ENCODE measurements at regions not wholly inside any gene's neighbourhood (a gene's known extent, or its start where the extent isn't known, plus 50 kb on each side); places are given as distances from the start of the nearest gene placed in this dataset.

- FAIRE-seq (no peak), DNase-seq (ENCODE audit: extremely low spot score, insufficient read length, low read depth) (no peak)
Measured at GRCh38 chr12:78732481-78732880, 132.1 kb upstream of the SYT1 start.

GRCh38 chr12:78739653-78740052, 124.9 kb upstream of the SYT1 start:
- no peak for DNase-seq (ENCODE audit: extremely low spot score, insufficient read length, low read depth)
- FAIRE-seq: no peak

GRCh38 chr12:78746001-78746400, 118.6 kb upstream of the SYT1 start:
- FAIRE-seq (no peak), DNase-seq (ENCODE audit: extremely low spot score, insufficient read length, low read depth) (no peak)

DNA sequence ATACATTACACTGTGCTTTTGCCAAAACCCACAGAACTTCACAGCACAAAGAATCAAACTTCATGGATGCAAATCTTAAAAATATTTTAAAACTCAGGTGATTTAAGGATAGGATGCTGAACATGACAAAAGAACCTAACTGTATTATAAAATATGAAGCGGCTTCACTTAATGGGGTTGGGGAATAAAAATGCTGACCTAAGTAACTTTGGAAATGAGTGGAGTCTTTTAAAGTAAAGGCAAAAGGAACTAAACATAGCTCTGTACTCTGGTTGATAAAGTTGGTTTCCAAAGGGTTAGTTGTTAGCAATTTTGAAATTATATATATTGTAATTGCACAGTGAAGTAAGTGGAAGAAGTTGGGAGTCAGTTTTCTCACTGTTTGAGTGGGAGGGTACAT, 111.5 kb upstream of the SYT1 start:
- DNase-seq (ENCODE audit: extremely low spot score, insufficient read length, low read depth) (no peak), FAIRE-seq (no peak)

DNA sequence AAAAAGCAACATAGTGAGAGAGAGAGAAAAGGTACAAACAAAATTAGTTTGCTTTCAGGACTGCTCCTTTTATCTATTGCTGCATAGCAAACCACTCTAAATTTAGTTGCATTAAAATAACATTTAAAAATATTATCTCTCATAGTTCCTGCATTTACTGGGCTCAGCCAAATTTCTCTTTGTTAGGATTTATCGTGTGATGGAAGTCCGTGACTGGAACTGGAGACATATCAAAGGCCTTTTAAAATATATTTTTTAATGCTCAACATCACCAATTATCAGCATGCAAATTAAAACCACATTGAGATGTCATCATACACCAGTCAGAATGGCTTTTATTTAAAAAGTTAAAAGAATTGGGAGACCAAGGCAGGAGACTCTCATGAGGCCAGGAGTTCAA, 107.6 kb upstream of the SYT1 start:
- no peak for FAIRE-seq
- DNase-seq (ENCODE audit: extremely low spot score, insufficient read length, low read depth): no peak

DNA sequence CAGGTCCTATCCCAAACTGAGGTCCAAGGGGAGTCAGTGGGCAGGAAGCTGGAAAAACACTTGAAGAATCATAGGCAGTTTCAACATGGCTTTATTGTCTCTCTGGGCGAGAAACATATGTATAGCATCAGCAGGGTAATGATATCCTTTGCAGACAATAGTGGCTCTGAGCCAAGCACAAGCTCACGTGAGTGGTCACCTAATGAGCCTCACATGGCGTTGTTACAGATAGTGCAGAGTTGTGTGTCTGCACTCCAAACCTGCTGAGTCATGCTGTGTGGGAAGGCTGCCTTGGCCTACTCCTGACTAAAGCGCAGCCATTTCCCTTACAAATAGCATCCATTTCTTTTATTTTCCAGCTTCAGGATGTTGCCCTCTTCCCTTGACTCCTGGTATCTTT, 105.2 kb upstream of the SYT1 start:
- DNase-seq (ENCODE audit: extremely low spot score, insufficient read length, low read depth) (no peak), FAIRE-seq (no peak)

DNA sequence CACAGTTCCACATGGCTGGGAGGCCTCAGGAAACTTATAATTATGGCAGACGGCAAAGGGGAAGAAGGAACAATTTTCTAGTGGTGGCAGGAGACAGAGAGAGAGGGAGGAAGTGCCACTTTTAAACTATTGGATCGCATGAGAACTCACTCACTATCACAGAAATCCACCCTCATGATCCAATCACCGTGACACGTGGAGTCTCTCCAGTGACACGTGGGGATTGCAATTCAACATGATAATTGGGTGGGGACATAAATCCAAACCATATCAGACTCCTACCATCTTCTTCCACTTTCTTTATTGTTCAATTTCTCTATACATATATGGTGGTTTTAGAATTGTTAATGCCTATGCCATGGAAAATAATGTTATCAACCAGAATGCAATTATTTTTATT, 103.7 kb upstream of the SYT1 start:
- DNase-seq (ENCODE audit: extremely low spot score, insufficient read length, low read depth) (no peak), FAIRE-seq (no peak)

- no peak for FAIRE-seq
- DNase-seq (ENCODE audit: extremely low spot score, insufficient read length, low read depth): no peak
Measured at GRCh38 chr12:78764913-78765312, 99.7 kb upstream of the SYT1 start.

- FAIRE-seq (no peak), DNase-seq (ENCODE audit: extremely low spot score, insufficient read length, low read depth) (no peak)
Measured at GRCh38 chr12:78767264-78767981, 97.2 kb upstream of the SYT1 start.

DNA sequence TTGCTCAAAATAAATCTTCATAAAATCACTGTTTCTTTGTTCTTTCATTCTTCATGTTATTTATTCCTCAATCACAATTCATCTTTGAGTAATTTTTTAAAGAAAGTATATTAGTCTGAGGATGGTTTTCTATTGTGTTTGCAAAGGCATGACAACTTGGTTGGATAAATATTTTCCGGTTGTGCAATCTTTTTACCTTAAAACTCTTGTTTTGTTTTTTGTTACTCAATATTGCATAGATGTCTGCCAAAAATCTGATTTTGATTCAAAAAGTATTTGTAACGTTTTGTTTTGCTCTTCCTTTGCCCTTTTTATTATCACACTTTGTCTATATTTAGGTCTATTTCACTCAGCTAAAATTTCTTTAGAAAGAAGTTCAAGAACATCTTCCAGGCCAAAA, 86.2 kb upstream of the SYT1 start:
- no peak for DNase-seq (ENCODE audit: extremely low spot score, insufficient read length, low read depth)
- FAIRE-seq: no peak

- FAIRE-seq: no peak
- DNase-seq (ENCODE audit: extremely low spot score, insufficient read length, low read depth): no peak
Measured at GRCh38 chr12:78787576-78787975, 77.0 kb upstream of the SYT1 start.

GRCh38 chr12:78790148-78790547, 74.4 kb upstream of the SYT1 start:
- no peak for FAIRE-seq
- DNase-seq (ENCODE audit: extremely low spot score, insufficient read length, low read depth): no peak

DNA sequence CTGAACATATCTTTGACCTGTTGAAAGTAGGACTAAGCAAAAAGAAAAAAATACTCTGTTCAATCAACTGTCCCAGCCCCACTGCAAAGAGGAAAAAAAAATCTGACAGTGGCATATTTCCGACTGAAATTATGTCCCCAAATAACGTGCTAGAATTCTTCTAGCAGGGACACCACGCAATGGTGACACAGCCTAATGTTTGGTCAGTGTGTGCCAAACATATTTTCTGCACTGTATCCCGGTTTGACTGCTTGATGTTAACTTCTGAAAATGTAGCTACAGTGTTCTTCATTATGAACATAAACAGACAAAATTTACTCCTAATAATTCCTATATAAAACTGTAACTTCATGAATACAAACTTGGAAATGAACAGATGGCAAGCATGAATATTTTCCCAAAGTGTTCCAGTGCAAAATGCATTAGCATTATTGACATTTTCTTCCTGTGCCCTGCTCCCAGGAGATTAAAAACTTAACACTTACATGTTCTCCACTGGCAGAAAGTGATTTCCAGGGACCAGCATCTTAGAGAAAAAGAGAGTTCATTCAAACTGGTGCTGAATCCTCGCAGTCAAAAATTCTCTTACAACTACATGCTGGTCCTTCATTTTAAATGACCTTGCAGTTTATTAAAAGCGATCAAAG, 72.4 kb upstream of the SYT1 start:
- FAIRE-seq (no peak), DNase-seq (ENCODE audit: extremely low spot score, insufficient read length, low read depth) (no peak)

- FAIRE-seq (no peak), DNase-seq (ENCODE audit: extremely low spot score, insufficient read length, low read depth) (no peak)
Measured at GRCh38 chr12:78793491-78793890, 71.1 kb upstream of the SYT1 start.

DNA sequence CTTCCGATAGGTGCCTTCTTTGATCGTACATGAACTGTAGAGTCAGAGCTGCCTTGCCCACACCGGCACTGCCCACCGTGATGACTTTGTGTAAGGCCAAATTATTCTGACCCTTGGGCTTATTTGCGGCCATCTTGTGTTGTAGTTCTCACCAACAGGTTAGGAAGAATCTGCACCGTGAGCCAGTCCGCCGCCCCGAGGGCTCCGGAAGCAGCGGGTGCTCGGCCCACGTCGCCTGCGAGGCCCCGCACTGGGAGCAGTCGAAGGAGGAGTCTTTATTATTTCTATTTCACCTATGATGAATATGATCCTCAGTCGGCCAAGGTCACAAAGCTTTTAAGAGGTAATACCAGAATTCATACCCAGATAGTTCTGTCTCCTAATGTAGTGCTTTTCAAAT, 70.6 kb upstream of the SYT1 start:
- DNase-seq (ENCODE audit: extremely low spot score, insufficient read length, low read depth) (no peak), FAIRE-seq (no peak)

- FAIRE-seq: no peak
Measured at GRCh38 chr12:78795934-78796445, 68.6 kb upstream of the SYT1 start.

GRCh38 chr12:78797196-78797931, 67.2 kb upstream of the SYT1 start:
- FAIRE-seq (no peak), DNase-seq (ENCODE audit: extremely low spot score, insufficient read length, low read depth) (no peak)

More at GRCh38 chr12:78795934-78796445, 68.6 kb upstream of the SYT1 start:
- no peak for DNase-seq (ENCODE audit: extremely low spot score, insufficient read length, low read depth)

DNA sequence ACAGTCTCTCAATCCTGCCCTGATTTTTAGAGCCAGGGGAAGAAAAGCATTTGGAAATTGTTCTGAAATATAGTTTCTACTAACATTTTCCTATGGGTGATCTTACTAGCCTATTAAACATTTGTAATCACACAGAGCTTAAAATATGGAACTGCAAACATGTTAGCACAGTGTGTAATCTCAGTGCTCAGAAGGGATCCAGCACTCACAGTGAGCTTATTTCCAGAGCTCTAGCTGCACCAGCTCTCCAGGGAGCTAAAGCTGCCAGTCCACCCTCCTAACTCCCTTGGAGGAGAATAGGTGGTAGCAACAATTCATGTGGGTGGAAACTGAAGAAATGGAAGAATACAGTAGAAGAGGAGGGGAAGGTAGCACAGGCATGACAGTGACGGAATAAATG, 64.9 kb upstream of the SYT1 start:
- no peak for DNase-seq (ENCODE audit: extremely low spot score, insufficient read length, low read depth)
- no peak for FAIRE-seq

DNA sequence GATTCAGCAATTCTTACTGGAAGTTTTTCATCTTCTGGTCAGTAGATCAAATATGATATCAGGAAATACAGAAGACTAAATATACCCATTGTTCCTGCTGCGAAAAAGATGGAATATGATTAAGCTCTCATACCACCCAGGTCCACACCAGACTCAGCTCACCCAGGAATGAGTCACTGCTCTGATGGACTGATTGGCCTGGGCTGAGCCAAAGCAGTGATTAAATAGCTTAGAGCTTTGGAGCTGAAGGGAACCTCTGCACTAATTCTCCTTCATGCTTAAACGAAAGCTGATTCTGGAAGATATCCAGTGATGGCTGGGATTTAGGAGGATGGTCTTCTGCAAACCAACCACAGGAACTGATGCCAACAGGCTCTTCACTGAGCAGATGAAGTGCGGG, 62.0 kb upstream of the SYT1 start:
- FAIRE-seq (no peak), DNase-seq (ENCODE audit: extremely low spot score, insufficient read length, low read depth) (no peak)

GRCh38 chr12:78804262-78804661, 60.3 kb upstream of the SYT1 start:
- DNase-seq (ENCODE audit: extremely low spot score, insufficient read length, low read depth) (no peak), FAIRE-seq (no peak)
